ENCODE measurements at regions not wholly inside any gene's neighbourhood (a gene's known extent, or its start where the extent isn't known, plus 50 kb on each side); places are given as distances from the start of the nearest gene placed in this dataset.

DNA sequence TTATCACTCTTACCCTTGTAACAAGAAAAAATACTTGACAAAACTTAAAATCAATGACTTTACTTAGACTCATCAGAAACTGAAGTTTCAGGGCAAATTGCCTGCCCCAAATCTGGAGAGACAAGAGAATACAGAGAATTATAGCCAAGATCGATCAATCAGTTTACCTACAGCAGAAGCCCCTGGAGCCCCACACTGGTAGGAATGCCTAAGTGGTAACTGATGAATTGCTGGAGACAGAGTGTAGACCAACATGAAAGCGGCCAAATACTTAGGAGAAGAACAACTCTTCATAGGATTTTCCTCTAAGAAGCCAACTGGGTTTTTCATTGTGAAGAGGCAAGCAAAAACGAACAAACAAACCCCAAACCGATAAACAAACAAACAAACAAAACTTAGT, 1430.0 kb downstream of the EFNB2 start:
- no peak overlapping the region for H3K4me3 ChIP-seq (ENCODE audit: low read depth, poor library complexity, severe bottlenecking)
- intact Hi-C loops (cut with DNase I; ENCODE audit: low total_unique reads): no loop called here
- TF ChIP-seq POLR2A (IDR thresholded peaks at IDR 0.05): no peak
- TF ChIP-seq, protein P1, sequence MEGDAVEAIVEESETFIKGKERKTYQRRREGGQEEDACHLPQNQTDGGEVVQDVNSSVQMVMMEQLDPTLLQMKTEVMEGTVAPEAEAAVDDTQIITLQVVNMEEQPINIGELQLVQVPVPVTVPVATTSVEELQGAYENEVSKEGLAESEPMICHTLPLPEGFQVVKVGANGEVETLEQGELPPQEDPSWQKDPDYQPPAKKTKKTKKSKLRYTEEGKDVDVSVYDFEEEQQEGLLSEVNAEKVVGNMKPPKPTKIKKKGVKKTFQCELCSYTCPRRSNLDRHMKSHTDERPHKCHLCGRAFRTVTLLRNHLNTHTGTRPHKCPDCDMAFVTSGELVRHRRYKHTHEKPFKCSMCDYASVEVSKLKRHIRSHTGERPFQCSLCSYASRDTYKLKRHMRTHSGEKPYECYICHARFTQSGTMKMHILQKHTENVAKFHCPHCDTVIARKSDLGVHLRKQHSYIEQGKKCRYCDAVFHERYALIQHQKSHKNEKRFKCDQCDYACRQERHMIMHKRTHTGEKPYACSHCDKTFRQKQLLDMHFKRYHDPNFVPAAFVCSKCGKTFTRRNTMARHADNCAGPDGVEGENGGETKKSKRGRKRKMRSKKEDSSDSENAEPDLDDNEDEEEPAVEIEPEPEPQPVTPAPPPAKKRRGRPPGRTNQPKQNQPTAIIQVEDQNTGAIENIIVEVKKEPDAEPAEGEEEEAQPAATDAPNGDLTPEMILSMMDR (IDR thresholded peaks at IDR 0.05): no peak
- DNase-seq (ENCODE audit: low spot score in 2 of 2): no peak
- WGBS, 2 donors: 91 to 97% methylated on average over 4 of the region's 4 CpGs

DNA sequence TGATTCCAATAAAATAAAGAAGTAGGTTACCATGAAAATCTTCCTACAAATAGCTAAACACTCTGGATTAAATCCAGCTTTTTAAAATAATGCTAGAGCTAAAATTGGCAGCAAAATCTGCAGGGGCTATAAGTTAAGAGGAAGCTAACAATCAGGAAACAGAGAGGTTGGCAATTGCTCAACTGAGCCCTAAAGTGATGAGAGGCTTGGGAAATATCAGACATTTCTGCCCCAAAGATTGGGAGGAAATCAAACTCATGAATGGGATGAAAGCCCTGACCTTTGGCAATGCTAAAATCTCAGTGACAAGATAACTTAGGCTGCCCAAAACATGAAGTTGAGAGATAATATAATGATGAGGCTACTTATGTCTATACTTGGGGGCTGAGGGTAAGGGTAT, 1437.9 kb downstream of the EFNB2 start:
- TF ChIP-seq POLR2A (IDR thresholded peaks at IDR 0.05): no peak
- TF ChIP-seq, protein P1 (IDR thresholded peaks at IDR 0.05): no peak
- no peak for DNase-seq (ENCODE audit: low spot score in 2 of 2)
- no peak overlapping the region for H3K4me3 ChIP-seq (ENCODE audit: low read depth, poor library complexity, severe bottlenecking)
- intact Hi-C loops (cut with DNase I; ENCODE audit: low total_unique reads): no loop called here

DNA sequence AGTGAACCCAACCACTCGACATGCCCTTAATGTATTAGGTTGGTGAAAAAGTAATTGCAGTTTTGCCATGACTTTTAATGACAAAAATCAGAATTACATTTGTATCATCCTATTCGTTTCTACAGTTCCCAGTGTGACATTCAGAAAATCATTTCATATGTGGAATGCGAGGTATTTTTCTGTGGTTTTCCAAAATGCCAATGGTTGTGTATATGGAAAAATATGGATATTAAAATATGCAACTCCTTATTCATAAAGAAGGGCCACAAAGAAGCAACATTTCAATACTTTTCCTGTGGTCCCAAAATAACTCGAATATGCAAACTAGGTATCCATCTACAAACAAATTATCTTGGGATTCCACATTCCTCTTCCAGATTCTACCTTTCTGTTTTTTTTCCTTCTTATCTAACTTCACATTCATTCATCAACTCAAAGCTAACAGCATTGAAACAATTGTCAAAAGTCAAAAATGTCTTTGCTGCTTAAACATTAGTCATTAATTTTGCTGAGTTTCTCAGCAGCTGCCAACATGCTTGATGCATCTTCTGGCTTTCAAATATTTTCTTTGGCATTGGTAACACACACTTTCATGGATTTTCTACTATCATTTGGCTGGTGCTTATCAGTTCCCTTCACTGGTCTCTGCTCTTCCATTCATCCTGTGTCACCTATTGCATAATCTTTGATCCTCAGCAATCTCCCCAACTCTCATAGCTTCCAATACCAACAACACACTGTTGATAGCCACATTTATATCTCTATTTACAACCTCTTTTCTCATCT, 1445.4 kb downstream of the EFNB2 start:
- no peak for TF ChIP-seq POLR2A (IDR thresholded peaks at IDR 0.05)
- TF ChIP-seq, protein P1 (IDR thresholded peaks at IDR 0.05): no peak
- 67 to 71% methylated on average over 4 of the region's 4 CpGs for WGBS, 2 donors
- intact Hi-C loops (cut with DNase I; ENCODE audit: low total_unique reads): no loop called here
- DNase-seq (ENCODE audit: low spot score in 2 of 2): no peak
- H3K4me3 ChIP-seq (ENCODE audit: low read depth, poor library complexity, severe bottlenecking): no peak overlapping the region

DNA sequence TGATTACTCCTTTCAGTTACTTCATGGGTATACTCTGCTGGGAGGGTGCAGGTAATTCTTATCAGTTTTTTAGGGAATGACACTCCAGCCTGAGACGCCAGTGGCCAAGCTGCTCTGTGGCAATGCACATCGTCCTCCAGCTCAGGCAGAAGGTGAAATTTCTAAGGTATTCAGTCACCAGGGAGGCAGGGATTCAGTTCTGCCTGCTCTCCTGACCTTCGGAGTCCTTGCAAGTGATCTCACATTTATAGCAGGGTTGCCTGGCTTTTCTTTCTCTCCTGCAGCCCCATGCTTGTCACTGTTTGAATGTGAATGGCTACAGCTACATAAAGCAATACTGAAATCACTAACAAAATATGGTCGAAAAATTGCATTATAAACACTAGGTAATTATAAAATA, 1447.5 kb downstream of the EFNB2 start:
- no peak overlapping the region for H3K4me3 ChIP-seq (ENCODE audit: low read depth, poor library complexity, severe bottlenecking)
- TF ChIP-seq, protein P1 (IDR thresholded peaks at IDR 0.05): no peak
- no peak for TF ChIP-seq POLR2A (IDR thresholded peaks at IDR 0.05)
- intact Hi-C loops (cut with DNase I; ENCODE audit: low total_unique reads): no loop called here
- DNase-seq (ENCODE audit: low spot score in 2 of 2): no peak
- 76 to 82% methylated on average over 4 of the region's 4 CpGs for WGBS, 2 donors

DNA sequence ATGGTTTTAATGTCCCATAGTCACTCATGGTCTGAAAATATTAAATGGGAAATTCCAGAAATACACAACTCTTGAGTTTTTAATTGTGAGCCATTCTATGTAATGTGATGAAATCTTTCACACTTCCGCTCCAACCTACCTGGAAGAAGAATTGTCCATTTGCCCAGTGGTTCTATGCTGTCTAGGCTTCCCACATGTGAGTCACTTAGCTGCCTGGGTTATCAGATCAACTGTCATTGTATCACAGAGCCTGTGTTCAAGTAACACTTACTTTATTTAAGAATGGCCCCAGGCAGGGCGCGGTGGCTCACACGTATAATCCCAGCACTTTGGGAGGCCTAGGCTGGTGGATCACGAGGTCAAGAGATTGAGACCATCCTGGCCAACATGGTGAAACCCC, 1450.5 kb downstream of the EFNB2 start:
- TF ChIP-seq, protein P1 (IDR thresholded peaks at IDR 0.05): no peak
- TF ChIP-seq POLR2A (IDR thresholded peaks at IDR 0.05): no peak
- H3K4me3 ChIP-seq (ENCODE audit: low read depth, poor library complexity, severe bottlenecking): no peak overlapping the region
- WGBS, 2 donors: 79 to 89% methylated on average over 4 to 5 of the region's 5 CpGs
- no peak for DNase-seq (ENCODE audit: low spot score in 2 of 2)
- intact Hi-C loops (cut with DNase I; ENCODE audit: low total_unique reads): no loop called here

DNA sequence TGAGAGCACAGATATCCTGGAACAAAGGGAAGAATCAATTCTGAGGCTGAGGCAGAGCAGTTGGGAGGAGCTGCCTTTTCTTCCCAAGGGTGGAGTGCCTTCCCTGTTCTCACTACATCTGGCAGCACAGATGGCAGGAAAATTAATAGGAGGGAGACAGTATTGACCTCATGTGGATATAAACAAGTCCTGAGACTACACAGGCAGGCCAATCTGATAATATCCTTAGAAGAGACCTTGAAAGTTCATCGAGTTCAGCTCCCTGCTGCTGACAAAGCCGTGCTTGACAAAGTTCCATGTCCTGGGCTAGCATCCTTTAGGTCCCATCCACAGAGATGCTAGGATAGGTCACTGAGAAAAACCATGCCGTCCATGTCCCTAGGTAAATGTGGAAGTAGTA, 1451.5 kb downstream of the EFNB2 start:
- TF ChIP-seq POLR2A (IDR thresholded peaks at IDR 0.05): no peak
- intact Hi-C loops (cut with DNase I; ENCODE audit: low total_unique reads): no loop called here
- no peak overlapping the region for H3K4me3 ChIP-seq (ENCODE audit: low read depth, poor library complexity, severe bottlenecking)
- 66 to 72% methylated on average over 3 of the region's 3 CpGs for WGBS, 2 donors
- DNase-seq (ENCODE audit: low spot score in 2 of 2): no peak

All from lower leg skin (tissue), 4 donors.